HepG2 (cell line): ENCODE measurements at regions not wholly inside any gene's neighbourhood (a gene's known extent, or its start where the extent isn't known, plus 50 kb on each side); places are given as distances from the start of the nearest gene placed in this dataset.

ENCODE experiments used
- ATAC-seq: fragments of 200-7000 bp; cut with Tn5 transposase; 3 replicates; pipeline ENCODE4 v1.9.1; 2020; ENCODE audit warnings: mild to moderate bottlenecking, moderate library complexity
- BruUV-seq: library from RNA; stranded (reverse); fragments of 400-500 nt; replicated peaks from 2 replicates; lab custom pipeline; 2021; lab: Mats Ljungman, UMichigan
- CTCF ChIA-PET: fragments of 300-600 bp; formaldehyde crosslinking; extraction: SDS; loops from one replicate; lab custom pipeline; 2021; ENCODE audit warnings: low total read pairs, inconsistent platforms, low intra/inter-chr PET ratio; lab: Yijun Ruan, JAX
- POLR2A ChIA-PET: fragments of 350-600 bp; sonication (Branson Sonifier 250); formaldehyde crosslinking; loops from one replicate; lab custom pipeline; 2020; ENCODE audit warnings: antibody characterized with exemption, inconsistent platforms; lab: Yijun Ruan, JAX
- DNase-seq: peaks from one replicate; pipeline ENCODE4 v3.0.0-alpha.2; 2015; ENCODE audit warnings: low spot score
- FAIRE-seq: peaks from 3 replicates; lab custom pipeline; 2011; peaks lifted over from hg19 to GRCh38; lab: Jason Lieb, UNC
- H2AFZ ChIP-seq: one replicate; pipeline ENCODE4 v1.6.1; 2011; ENCODE audit warnings: low read length, inconsistent platforms
- H3K27ac ChIP-seq: fragments of 300-600 bp; 3 replicates; pipeline ENCODE4 v1.8.0; 2011; ENCODE audit warnings: mixed run types, mild to moderate bottlenecking, mixed read lengths, low read length, inconsistent platforms; ENCODE audit not compliant: insufficient read depth; ENCODE audit errors: extremely low read length
- H3K27me3 ChIP-seq, 2 experiments: fragments of 200-600 bp in 1 of 2; 2 replicates in 1 of 2; 3 replicates in 1 of 2; pipeline versions ENCODE4 v1.6.0 to v1.8.0; 2011; ENCODE audit warnings: low read length in 2 of 2, mild to moderate bottlenecking in 2 of 2, moderate library complexity in 2 of 2, inconsistent platforms in 1 of 2; ENCODE audit not compliant: insufficient read depth in 2 of 2, control insufficient read depth in 1 of 2
- H3K36me3 ChIP-seq, 2 experiments: fragments of 200-600 bp in 1 of 2; replicated peaks in 1 of 2; 2 replicates in 1 of 2; 3 replicates in 1 of 2; pipeline versions ENCODE4 v1.5.1 to v1.8.0; 2011; ENCODE audit warnings: low read length in 2 of 2, inconsistent platforms in 1 of 2; ENCODE audit not compliant: insufficient read depth in 2 of 2, control insufficient read depth in 1 of 2
- H3K4me1 ChIP-seq: 2 replicates; pipeline ENCODE4 v1.5.1; 2012; ENCODE audit warnings: low read length, inconsistent platforms; ENCODE audit not compliant: insufficient read depth
- H3K4me2 ChIP-seq: 2 replicates; pipeline ENCODE4 v1.6.0; 2011; ENCODE audit warnings: low read depth, low read length, inconsistent platforms
- H3K4me3 ChIP-seq, 3 experiments: fragments of 200-600 bp in 1 of 3; sonication (generic), shearing (Covaris generic) in 1 of 3; replicated peaks in 1 of 3; 2 replicates each; pipeline ENCODE4 v1.5.1; 2011 to 2016; ENCODE audit warnings: low read length in 3 of 3, inconsistent platforms in 2 of 3, low read depth in 2 of 3, mild to moderate bottlenecking in 2 of 3, control low read depth in 1 of 3, mixed read lengths in 1 of 3; ENCODE audit not compliant: insufficient read depth in 1 of 3
- H3K79me2 ChIP-seq: one replicate; pipeline ENCODE4 v1.6.1; 2011; ENCODE audit warnings: low read length, inconsistent platforms; ENCODE audit not compliant: insufficient read depth
- H3K9ac ChIP-seq: 2 replicates; pipeline ENCODE4 v1.6.0; 2011; ENCODE audit warnings: mild to moderate bottlenecking, low read depth, low read length, inconsistent platforms; ENCODE audit not compliant: insufficient read depth
- H3K9me3 ChIP-seq: 2 replicates; pipeline ENCODE4 v1.5.1; 2012; ENCODE audit warnings: mild to moderate bottlenecking, low read length
- H4K20me1 ChIP-seq: 2 replicates; pipeline ENCODE4 v1.6.0; 2011; ENCODE audit warnings: inconsistent platforms, mild to moderate bottlenecking, low read length, moderate library complexity; ENCODE audit not compliant: insufficient read depth
- ARNT2 ChIP-seq: sonication (generic); formaldehyde crosslinking; IDR thresholded peaks from 2 replicates; pipeline ENCODE4 v1.8.0; 2022; ENCODE audit warnings: mild to moderate bottlenecking, low read depth, missing genetic modification reagents, moderate library complexity
- BCL6 ChIP-seq: IDR thresholded peaks from 2 replicates; pipeline ENCODE4 v1.6.1; 2016; ENCODE audit warnings: missing genetic modification reagents, missing compliant biosample characterization
- CCDC6 ChIP-seq: sonication (generic); formaldehyde crosslinking; IDR thresholded peaks from 2 replicates; pipeline ENCODE4 v1.8.1; 2022; ENCODE audit warnings: mild to moderate bottlenecking, missing genetic modification reagents, moderate library complexity
- FOXA1 ChIP-seq, 2 experiments: fragments of 450-650 bp in 1 of 2; sonication (generic) in 1 of 2; formaldehyde crosslinking in 1 of 2; IDR thresholded peaks; 2 replicates each; pipeline versions ENCODE4 v1.4.0 to v1.6.1; 2016 to 2020; ENCODE audit warnings: missing genetic modification reagents in 1 of 2
- MAFF ChIP-seq: IDR thresholded peaks from 2 replicates; pipeline ENCODE4 v1.6.1; 2011; ENCODE audit warnings: low read depth, low read length, improper control_type of control experiment
- MAFK ChIP-seq, 2 experiments: IDR thresholded peaks in 1 of 2; conservative IDR thresholded peaks in 1 of 2; 2 replicates each; pipeline ENCODE4 v1.6.1; 2011; ENCODE audit warnings: improper control_type of control experiment in 2 of 2, low read length in 2 of 2
- MTF2 ChIP-seq: sonication (generic); formaldehyde crosslinking; IDR thresholded peaks from 2 replicates; pipeline ENCODE4 v1.5.0; 2020; ENCODE audit warnings: missing genetic modification reagents, borderline replicate concordance
- NFYC ChIP-seq: IDR thresholded peaks from 2 replicates; pipeline ENCODE4 v1.6.1; 2016; ENCODE audit warnings: missing genetic modification reagents, missing compliant biosample characterization
- XBP1 ChIP-seq: sonication (generic); formaldehyde crosslinking; IDR thresholded peaks from 2 replicates; pipeline ENCODE4 v1.5.0; 2020; ENCODE audit warnings: missing genetic modification reagents
- ZNF260 ChIP-seq: sonication (generic); formaldehyde crosslinking; IDR thresholded peaks from 2 replicates; pipeline ENCODE4 v1.4.0; 2020; ENCODE audit warnings: missing genetic modification reagents, low read depth, mild to moderate bottlenecking, borderline replicate concordance
- ZNF383 ChIP-seq: sonication (generic); formaldehyde crosslinking; IDR thresholded peaks from 2 replicates; pipeline ENCODE4 v1.4.0; 2020; ENCODE audit warnings: missing genetic modification reagents, mild to moderate bottlenecking, borderline replicate concordance
- ZNF430 ChIP-seq: sonication (generic); formaldehyde crosslinking; IDR thresholded peaks from 2 replicates; pipeline ENCODE4 v1.9.0; 2021; ENCODE audit warnings: mild to moderate bottlenecking, missing genetic modification reagents
- ZNF441 ChIP-seq: sonication (generic); formaldehyde crosslinking; IDR thresholded peaks from 2 replicates; pipeline ENCODE4 v1.7.0; 2021; ENCODE audit warnings: missing genetic modification reagents, borderline replicate concordance
- ZNF446 ChIP-seq: sonication (generic); formaldehyde crosslinking; IDR thresholded peaks from 2 replicates; pipeline ENCODE4 v1.5.0; 2020; ENCODE audit warnings: mild to moderate bottlenecking, missing genetic modification reagents
- ZNF598 ChIP-seq: sonication (generic); formaldehyde crosslinking; IDR thresholded peaks from 2 replicates; pipeline ENCODE4 v1.5.1; 2020; ENCODE audit warnings: mild to moderate bottlenecking, missing genetic modification reagents, borderline replicate concordance
- WGBS: methylation state at CpG from one replicate; pipeline ENCODE4 v1.1.6; 2017; ENCODE audit warnings: low lambda C conversion rate; 5-methylcytosine and 5-hydroxymethylcytosine counted together
- in situ Hi-C: cut with HindIII; loops from 2 replicates; pipeline ENCODE4 v1.10.0; 2017; ENCODE audit warnings: low pct_unique_long_range_greater_than_20kb; ENCODE audit not compliant: extremely low pct_ligation_motif_present
- intact Hi-C: fragments of 100-400 bp; cut with micrococcal nuclease; formaldehyde crosslinking; loops from one replicate; pipeline ENCODE4 v1.10.0; 2022; ENCODE audit not compliant: unreplicated experiment
- TF ChIP-seq, protein P1 (sequence below): sonication (generic); formaldehyde crosslinking; IDR thresholded peaks from 2 replicates; pipeline ENCODE4 v1.5.1; 2020; ENCODE audit warnings: mild to moderate bottlenecking, missing genetic modification reagents, borderline replicate concordance

DNA sequence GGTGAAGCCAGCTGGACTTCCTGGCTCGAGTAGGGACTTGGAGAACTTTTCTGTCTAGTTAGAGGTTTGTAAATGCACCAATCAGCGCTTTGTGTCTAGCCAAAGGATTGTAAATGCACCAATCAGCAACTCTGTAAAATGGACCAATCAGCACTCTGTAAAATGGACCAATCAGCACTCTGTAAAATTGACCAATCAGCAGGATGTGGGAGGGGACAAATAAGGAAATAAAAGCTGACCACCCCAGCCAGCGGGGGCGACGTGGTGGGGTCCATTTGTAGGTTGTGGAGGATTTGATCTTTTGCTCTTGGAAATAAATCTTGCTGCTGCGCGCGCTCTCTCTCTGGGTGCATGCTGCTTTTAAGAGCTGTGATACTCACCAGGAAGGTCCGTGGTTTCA, 202.9 kb downstream of the MIAT start:
- no peaks in the 10 kb centered on the region for H3K36me3 ChIP-seq
- in situ Hi-C loops (no loop called here), intact Hi-C loops (no loop called here)
- H3K4me1 ChIP-seq: no peaks in the 10 kb centered on the region
- POLR2A ChIA-PET: no interaction called here
- no peaks in the 10 kb centered on the region for H4K20me1 ChIP-seq
- no peak overlapping the region for H2AFZ ChIP-seq
- no peaks in the 10 kb centered on the region for H3K79me2 ChIP-seq
- CTCF ChIA-PET: no interaction called here
- ATAC-seq (no peak), DNase-seq (no peak), FAIRE-seq (no peak)
- H3K9me3 ChIP-seq: no peaks in the 10 kb centered on the region
- TF ChIP-seq NFYC (CRISPR knock-in tag) (no peak), ZNF598 (no peak), MAFK (conservative IDR thresholded peaks at IDR 0.05 in 1 of 2, IDR thresholded peaks at IDR 0.05 in 1 of 2; ENCODE audit: low read length in 2 of 2) (peak in 1 of 2 experiments; percentile 36; a peak in 3 of 4 replicates), MAFF (peak; percentile 28; the same call in 1 of the 2 replicates), CCDC6 (no peak), BCL6 (CRISPR knock-in tag) (no peak)
- WGBS: 49% methylated on average over 9 of the region's 9 CpGs
- no peak overlapping the region for H3K9ac ChIP-seq
- H3K4me2 ChIP-seq: no peak overlapping the region
- H3K27ac ChIP-seq: no peak overlapping the region
- no peaks in the 10 kb centered on the region for H3K27me3 ChIP-seq
- no peak overlapping the region for H3K4me3 ChIP-seq
- no TSS peak for BruUV-seq

DNA sequence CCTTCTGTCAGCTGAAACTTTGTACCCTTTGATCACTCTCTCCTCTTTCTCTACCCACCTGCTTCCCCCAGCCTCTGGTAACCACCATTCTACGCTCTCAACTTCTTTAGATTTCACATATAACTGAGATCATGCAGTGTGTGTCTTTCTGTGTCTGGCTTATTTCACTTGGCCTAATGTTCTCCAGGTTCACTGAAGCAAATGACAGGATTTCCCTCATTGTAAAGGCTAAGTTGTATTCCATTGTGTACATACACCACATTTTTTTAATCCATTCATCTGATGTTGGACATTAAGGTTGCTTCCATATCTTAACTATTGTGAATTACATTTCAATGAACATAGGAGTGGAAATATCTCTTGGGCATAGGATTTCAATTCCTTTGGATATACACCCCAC, 207.6 kb downstream of the MIAT start:
- Histone ChIP-seq H2AFZ (no peak overlapping the region), H3K27me3 (no peaks in the 10 kb centered on the region), H3K4me3 (no peak overlapping the region), H4K20me1 (no peaks in the 10 kb centered on the region), H3K9me3 (no peaks in the 10 kb centered on the region), H3K36me3 (no peaks in the 10 kb centered on the region), H3K27ac (no peak overlapping the region), H3K4me2 (no peak overlapping the region), H3K79me2 (no peaks in the 10 kb centered on the region), H3K9ac (no peak overlapping the region), H3K4me1 (no peaks in the 10 kb centered on the region)
- WGBS: 6% methylated on average over 1 of the region's 1 CpG
- ATAC-seq: no peak
- no peak for DNase-seq
- FAIRE-seq: no peak
- ChIA-PET POLR2A (no interaction called here), CTCF (no interaction called here)
- intact Hi-C loops: no loop called here
- in situ Hi-C loops: no loop called here
- BruUV-seq: no TSS peak
- no peak for TF ChIP-seq ZNF446 (CRISPR knock-in tag)
- no peak for TF ChIP-seq ZNF441 (CRISPR knock-in tag)
- TF ChIP-seq ZNF430 (CRISPR knock-in tag): no peak
- no peak for TF ChIP-seq FOXA1 (IDR thresholded peaks at IDR 0.05)
- TF ChIP-seq FOXA1 (CRISPR knock-in tag; IDR thresholded peaks at IDR 0.05): no peak
- no peak for TF ChIP-seq XBP1 (CRISPR knock-in tag)
- TF ChIP-seq, protein P1, sequence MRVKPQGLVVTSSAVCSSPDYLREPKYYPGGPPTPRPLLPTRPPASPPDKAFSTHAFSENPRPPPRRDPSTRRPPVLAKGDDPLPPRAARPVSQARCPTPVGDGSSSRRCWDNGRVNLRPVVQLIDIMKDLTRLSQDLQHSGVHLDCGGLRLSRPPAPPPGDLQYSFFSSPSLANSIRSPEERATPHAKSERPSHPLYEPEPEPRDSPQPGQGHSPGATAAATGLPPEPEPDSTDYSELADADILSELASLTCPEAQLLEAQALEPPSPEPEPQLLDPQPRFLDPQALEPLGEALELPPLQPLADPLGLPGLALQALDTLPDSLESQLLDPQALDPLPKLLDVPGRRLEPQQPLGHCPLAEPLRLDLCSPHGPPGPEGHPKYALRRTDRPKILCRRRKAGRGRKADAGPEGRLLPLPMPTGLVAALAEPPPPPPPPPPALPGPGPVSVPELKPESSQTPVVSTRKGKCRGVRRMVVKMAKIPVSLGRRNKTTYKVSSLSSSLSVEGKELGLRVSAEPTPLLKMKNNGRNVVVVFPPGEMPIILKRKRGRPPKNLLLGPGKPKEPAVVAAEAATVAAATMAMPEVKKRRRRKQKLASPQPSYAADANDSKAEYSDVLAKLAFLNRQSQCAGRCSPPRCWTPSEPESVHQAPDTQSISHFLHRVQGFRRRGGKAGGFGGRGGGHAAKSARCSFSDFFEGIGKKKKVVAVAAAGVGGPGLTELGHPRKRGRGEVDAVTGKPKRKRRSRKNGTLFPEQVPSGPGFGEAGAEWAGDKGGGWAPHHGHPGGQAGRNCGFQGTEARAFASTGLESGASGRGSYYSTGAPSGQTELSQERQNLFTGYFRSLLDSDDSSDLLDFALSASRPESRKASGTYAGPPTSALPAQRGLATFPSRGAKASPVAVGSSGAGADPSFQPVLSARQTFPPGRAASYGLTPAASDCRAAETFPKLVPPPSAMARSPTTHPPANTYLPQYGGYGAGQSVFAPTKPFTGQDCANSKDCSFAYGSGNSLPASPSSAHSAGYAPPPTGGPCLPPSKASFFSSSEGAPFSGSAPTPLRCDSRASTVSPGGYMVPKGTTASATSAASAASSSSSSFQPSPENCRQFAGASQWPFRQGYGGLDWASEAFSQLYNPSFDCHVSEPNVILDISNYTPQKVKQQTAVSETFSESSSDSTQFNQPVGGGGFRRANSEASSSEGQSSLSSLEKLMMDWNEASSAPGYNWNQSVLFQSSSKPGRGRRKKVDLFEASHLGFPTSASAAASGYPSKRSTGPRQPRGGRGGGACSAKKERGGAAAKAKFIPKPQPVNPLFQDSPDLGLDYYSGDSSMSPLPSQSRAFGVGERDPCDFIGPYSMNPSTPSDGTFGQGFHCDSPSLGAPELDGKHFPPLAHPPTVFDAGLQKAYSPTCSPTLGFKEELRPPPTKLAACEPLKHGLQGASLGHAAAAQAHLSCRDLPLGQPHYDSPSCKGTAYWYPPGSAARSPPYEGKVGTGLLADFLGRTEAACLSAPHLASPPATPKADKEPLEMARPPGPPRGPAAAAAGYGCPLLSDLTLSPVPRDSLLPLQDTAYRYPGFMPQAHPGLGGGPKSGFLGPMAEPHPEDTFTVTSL (CRISPR knock-in tag): no peak
- TF ChIP-seq ZNF260 (CRISPR knock-in tag): no peak
- no peak for TF ChIP-seq MTF2 (CRISPR knock-in tag)
- no peak for TF ChIP-seq ARNT2 (CRISPR knock-in tag)
- TF ChIP-seq ZNF383 (CRISPR knock-in tag): no peak
